ENCODE measurements at regions not wholly inside any gene's neighbourhood (a gene's known extent, or its start where the extent isn't known, plus 50 kb on each side); places are given as distances from the start of the nearest gene placed in this dataset.

DNA sequence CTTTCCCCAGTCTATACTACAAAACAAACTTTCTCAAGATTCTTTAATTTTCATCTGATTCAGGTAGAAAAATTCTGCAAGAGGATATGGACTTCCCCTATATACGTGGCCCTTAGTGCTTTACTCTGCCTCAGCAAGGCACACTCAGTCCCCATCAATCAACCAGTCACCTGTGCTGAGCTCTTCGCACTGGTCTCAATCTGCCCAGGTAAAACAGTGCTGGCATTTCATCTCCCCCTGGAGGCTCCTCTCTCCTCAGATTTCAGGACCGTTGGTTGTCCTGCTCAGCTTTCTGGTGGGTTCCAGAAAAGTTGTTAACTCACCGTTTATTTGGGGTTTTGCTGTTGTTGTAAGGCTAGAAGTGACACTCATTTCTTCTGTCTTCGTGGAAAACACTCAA lies 518.1 kb downstream of the TRIML1 start:
- TF ChIP-seq, protein P1, sequence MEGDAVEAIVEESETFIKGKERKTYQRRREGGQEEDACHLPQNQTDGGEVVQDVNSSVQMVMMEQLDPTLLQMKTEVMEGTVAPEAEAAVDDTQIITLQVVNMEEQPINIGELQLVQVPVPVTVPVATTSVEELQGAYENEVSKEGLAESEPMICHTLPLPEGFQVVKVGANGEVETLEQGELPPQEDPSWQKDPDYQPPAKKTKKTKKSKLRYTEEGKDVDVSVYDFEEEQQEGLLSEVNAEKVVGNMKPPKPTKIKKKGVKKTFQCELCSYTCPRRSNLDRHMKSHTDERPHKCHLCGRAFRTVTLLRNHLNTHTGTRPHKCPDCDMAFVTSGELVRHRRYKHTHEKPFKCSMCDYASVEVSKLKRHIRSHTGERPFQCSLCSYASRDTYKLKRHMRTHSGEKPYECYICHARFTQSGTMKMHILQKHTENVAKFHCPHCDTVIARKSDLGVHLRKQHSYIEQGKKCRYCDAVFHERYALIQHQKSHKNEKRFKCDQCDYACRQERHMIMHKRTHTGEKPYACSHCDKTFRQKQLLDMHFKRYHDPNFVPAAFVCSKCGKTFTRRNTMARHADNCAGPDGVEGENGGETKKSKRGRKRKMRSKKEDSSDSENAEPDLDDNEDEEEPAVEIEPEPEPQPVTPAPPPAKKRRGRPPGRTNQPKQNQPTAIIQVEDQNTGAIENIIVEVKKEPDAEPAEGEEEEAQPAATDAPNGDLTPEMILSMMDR (IDR thresholded peaks at IDR 0.05 in 8 of 11, conservative IDR thresholded peaks at IDR 0.05 in 3 of 11) = no peak
- TF ChIP-seq POLR2AphosphoS5 (IDR thresholded peaks at IDR 0.05) (no peak), POLR2A (IDR thresholded peaks at IDR 0.05) (no peak)

Data from spleen (tissue), 7 donors.